Astrocyte of the cerebellum (primary cell): ENCODE measurements at regions not wholly inside any gene's neighbourhood (a gene's known extent, or its start where the extent isn't known, plus 50 kb on each side); places are given as distances from the start of the nearest gene placed in this dataset.

ENCODE experiments used
- DNase-seq: peaks from one replicate; pipeline ENCODE4 v3.0.0-alpha.2; 2011; ENCODE audit warnings: low read depth
- H3K4me3 ChIP-seq: 2 replicates; pipeline ENCODE4 v1.5.1; 2011; ENCODE audit warnings: mild to moderate bottlenecking, low read depth, low read length, moderate library complexity
- in situ Hi-C: cut with HindIII; loops from 2 replicates; pipeline ENCODE4 v1.10.0; 2017; ENCODE audit warnings: low sequenced_read_pairs
- TF ChIP-seq, protein P1 (sequence below): IDR thresholded peaks from 2 replicates; pipeline ENCODE4 v1.5.1; 2012; ENCODE audit warnings: low read length, low read depth, moderate library complexity, mild to moderate bottlenecking; ENCODE audit errors: missing control alignments

DNA sequence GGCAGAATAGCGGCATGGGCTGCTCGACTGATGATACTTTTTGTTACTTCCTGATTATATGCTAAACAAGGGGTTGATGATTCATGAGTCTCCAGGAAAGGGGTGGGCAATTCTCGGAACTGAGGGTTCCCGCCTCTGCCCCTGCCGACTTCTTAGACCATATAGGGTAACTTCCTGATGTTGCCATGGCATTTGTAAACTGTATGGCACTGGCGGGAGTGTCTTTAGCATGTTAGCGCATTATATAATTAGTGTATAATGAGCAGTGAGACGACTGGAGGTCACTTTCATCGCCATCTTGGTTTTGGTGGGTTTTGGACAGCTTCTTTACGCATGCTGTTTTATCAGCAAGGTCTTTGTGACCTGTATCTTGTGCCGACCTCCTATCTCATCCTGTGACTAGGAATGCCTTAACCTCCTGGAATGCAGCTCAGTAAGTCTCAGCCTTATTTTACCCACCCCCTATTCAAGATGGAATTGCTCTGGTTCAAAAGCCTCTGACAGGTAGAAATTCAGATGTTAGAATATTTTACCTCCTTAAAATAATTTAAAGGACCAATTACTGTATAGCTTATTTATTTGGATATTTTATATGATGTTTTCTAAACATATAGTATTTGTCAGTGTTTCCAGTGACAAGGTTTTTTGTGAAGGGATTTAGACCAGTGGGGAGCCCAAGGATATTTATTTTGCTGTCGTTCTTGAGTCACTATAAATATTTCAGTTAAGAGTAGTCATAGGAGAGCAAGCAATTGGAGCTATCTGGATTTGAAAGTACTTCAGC, 90.1 kb upstream of the PIK3CG start:
- no peak for DNase-seq
- TF ChIP-seq, protein P1, sequence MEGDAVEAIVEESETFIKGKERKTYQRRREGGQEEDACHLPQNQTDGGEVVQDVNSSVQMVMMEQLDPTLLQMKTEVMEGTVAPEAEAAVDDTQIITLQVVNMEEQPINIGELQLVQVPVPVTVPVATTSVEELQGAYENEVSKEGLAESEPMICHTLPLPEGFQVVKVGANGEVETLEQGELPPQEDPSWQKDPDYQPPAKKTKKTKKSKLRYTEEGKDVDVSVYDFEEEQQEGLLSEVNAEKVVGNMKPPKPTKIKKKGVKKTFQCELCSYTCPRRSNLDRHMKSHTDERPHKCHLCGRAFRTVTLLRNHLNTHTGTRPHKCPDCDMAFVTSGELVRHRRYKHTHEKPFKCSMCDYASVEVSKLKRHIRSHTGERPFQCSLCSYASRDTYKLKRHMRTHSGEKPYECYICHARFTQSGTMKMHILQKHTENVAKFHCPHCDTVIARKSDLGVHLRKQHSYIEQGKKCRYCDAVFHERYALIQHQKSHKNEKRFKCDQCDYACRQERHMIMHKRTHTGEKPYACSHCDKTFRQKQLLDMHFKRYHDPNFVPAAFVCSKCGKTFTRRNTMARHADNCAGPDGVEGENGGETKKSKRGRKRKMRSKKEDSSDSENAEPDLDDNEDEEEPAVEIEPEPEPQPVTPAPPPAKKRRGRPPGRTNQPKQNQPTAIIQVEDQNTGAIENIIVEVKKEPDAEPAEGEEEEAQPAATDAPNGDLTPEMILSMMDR: no peak
- H3K4me3 ChIP-seq: no peak overlapping the region
- in situ Hi-C loops: no loop called here

DNA sequence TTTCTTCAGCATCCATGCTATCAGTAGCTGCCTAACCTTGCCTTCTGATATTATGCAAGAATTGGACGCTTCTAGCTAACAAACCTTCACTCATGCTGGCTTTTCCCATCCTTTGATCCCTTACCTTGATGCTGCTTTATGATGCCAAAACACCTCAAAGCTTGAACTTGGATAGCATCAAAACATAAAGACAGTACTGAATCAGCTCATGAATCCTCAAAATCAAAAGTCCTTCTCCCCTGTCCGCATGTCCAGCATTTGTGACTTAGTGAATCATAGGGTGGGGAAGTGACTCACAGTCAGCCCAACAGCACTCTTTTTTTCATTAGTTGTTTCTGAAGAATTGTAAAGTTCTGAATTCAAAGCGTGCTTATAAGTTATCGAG, 89.5 kb upstream of the PIK3CG start:
- TF ChIP-seq, protein P1: no peak
- in situ Hi-C loops: no loop called here
- DNase-seq: no peak
- no peak overlapping the region for H3K4me3 ChIP-seq

DNA sequence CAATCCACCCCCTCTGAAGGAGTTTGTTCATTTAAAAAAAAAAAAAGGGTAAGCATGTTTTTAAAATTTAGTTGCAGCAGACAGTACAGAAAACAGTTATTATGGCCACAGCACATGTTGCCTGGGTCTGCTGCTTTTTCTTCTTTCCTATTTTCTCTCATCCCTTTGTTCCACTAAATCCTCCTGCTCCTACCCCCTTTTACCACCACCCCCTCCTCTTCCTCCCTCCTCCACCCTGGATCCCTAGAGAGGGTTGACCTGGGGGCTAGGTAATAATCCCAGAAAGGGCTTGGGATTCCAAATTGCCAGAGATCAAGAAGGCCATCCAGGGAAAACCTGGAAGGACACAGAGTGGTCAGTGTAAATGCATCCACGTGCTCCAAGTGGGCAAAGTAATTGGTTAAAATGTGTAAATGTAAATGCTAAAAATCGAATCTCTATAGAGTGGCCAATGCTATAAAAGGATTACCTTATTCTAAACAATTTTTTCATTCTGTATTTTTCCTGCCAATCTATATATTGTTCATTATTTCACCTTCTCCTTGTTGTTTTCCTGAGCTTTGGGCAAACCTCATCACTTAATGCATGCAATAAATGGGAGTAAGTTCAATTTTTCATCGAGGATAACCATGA, 89.0 kb upstream of the PIK3CG start:
- DNase-seq: no peak
- TF ChIP-seq, protein P1: no peak
- H3K4me3 ChIP-seq: no peak overlapping the region
- in situ Hi-C loops: no loop called here

DNA sequence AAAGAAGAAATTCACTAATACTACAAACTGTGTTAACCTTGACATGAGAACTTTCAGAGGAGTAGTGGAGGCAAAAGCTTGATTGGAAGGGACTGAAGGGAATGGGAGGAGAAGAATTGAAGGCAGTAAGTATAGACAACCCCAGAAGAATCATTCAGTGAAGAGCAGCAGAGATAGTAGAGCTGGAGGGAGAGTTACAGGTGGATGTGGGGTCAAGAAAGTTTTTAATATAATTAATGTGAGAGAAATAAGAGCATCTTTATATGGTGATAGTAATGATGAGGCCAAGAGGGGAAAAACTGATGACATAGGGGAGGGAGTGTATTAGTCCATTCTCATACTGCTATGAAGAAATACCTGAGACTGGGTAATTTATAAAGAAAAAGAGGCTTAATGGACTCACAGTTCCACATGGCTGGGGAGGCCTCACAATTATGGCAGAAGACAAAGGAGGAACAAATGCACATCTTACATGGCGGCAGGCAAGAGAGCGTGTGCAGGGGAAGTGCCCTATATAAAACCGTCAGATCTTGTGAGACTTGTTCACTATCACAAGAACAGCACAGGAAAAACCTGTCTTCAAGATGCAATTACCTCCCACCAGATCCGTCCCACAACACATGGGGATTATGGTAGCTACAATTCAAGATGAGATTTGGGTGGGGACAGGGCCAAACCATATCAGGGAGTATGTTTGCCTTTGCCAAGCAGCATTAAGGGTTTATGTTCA, 88.3 kb upstream of the PIK3CG start:
- TF ChIP-seq, protein P1: no peak
- in situ Hi-C loops: no loop called here
- H3K4me3 ChIP-seq: no peak overlapping the region
- DNase-seq: no peak

DNA sequence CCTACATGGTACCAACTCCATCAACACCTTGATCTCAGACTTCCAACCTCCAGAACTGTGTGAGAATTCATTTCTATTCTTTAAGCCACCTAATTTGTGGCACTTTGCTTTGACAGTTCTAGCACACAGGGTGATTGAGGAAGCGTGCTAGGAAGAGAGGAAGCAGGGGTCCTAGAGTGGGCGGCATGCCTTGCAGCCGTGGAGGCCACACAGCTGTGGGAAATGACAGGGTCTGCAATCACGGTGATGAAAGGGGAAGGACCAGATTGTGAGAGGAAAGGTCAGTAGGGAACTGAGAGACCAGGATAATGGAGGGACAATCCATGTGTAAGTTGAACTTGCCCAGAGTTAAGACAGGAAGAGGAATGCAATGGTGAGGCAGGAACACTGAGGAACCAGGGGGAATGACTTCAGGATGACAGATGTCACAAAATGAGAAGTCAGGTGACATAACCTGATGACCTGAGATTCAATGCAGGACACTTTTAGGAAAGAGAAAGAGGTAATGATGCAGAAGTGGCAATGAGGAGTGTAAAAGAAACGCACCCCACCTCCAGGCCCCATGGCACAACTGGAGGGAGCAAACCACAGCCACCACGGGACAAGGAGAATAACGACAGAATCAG, 87.3 kb upstream of the PIK3CG start:
- in situ Hi-C loops: no loop called here
- TF ChIP-seq, protein P1: no peak
- DNase-seq: no peak

DNA sequence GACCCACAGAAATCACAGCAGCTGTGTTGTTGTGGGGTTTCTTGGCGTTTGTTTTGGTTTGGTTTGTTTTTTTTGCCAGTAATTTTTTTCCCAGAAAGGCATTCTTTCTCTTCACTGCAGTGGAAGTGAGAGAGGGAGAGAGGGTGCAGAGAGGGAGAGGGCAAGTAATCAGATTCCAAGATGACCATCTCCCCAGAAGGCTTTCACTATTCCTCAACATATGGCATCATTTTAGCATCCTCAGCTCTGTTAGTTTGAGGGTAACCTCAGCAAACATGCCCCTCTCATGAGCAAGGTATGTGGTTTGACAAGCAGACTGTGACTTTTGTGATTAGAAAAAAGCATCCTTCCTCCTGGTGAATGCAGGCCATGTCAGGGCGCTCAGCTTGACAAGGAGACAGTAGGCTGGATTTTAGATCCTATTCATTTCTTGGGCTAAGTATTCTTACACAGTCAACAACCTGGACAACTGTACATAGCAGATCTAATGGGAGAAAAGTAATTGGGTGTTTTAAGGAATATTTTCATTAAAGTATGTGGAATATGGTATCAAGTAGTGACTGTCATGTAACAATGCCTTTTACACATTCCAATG, 86.3 kb upstream of the PIK3CG start:
- in situ Hi-C loops: no loop called here
- no peak for DNase-seq
- H3K4me3 ChIP-seq: no peak overlapping the region
- TF ChIP-seq, protein P1: no peak

More for the DNA sequence above, 87.3 kb upstream of the PIK3CG start:
- H3K4me3 ChIP-seq: no peak overlapping the region
